Natural killer cell (primary cell): ENCODE measurements at regions not wholly inside any gene's neighbourhood (a gene's known extent, or its start where the extent isn't known, plus 50 kb on each side); places are given as distances from the start of the nearest gene placed in this dataset.

Experiments
- ATAC-seq, 3 donors: fragments of 150-1000 bp in 2 of 3; fragments of 200-7000 bp in 1 of 3; cut with Tn5 transposase; 1 replicate in 1 of 3; 2 replicates in 2 of 3; pipeline ENCODE4 v1.10.0; 2021; ENCODE audit warnings: mild to moderate bottlenecking in 2 of 3, moderate library complexity in 2 of 3
- DNase-seq, 2 donors: peaks; one replicate each; pipeline versions ENCODE4 v3.0.0 to v3.0.0-alpha.2; 2013 to 2021; ENCODE audit warnings: mixed read lengths in 1 of 2
- H3K27ac ChIP-seq: one replicate; pipeline ENCODE4 v1.5.1; 2013; ENCODE audit warnings: mild to moderate bottlenecking, low read length
- H3K27me3 ChIP-seq: one replicate; pipeline ENCODE4 v1.6.1; 2013; ENCODE audit warnings: low read length; ENCODE audit not compliant: control insufficient read depth, insufficient read depth
- H3K36me3 ChIP-seq: one replicate; pipeline ENCODE4 v1.6.1; 2013; ENCODE audit warnings: low read length; ENCODE audit not compliant: control insufficient read depth, insufficient read depth
- H3K4me1 ChIP-seq: one replicate; pipeline ENCODE4 v1.6.1; 2013; ENCODE audit warnings: low read length; ENCODE audit not compliant: control insufficient read depth, insufficient read depth
- H3K4me3 ChIP-seq: one replicate; pipeline ENCODE4 v1.5.1; 2013; ENCODE audit warnings: low read length
- H3K9me3 ChIP-seq: one replicate; pipeline ENCODE4 v1.6.1; 2013; ENCODE audit warnings: low read length; ENCODE audit not compliant: control insufficient read depth, insufficient read depth
- H3K27ac Mint-ChIP-seq, 2 donors: one replicate each; pipeline ENCODE4 v1.8.0; 2022; ENCODE audit warnings: mild to moderate bottlenecking in 2 of 2, mixed read lengths in 2 of 2, moderate library complexity in 1 of 2
- H3K27me3 Mint-ChIP-seq, 2 donors: one replicate each; pipeline ENCODE4 v1.8.0; 2022; ENCODE audit warnings: low read depth in 2 of 2, mixed read lengths in 2 of 2
- H3K36me3 Mint-ChIP-seq: one replicate; pipeline ENCODE4 v1.8.0; 2022; ENCODE audit warnings: mixed read lengths
- H3K4me1 Mint-ChIP-seq, 2 donors: one replicate each; pipeline ENCODE4 v1.8.0; 2022; ENCODE audit warnings: mixed read lengths in 2 of 2
- H3K4me3 Mint-ChIP-seq: one replicate; pipeline ENCODE4 v1.8.0; 2022; ENCODE audit warnings: mild to moderate bottlenecking, moderate library complexity, mixed read lengths
- H3K9me3 Mint-ChIP-seq, 2 donors: one replicate each; pipeline ENCODE4 v1.8.0; 2022; ENCODE audit warnings: mixed read lengths in 2 of 2
- WGBS: methylation state at CpG from one replicate; pipeline ENCODE4 v1.1.7; 2013; ENCODE audit warnings: missing lambda C conversion rate; ENCODE audit not compliant: insufficient coverage; 5-methylcytosine and 5-hydroxymethylcytosine counted together
- intact Hi-C: fragments of 100-400 bp; cut with micrococcal nuclease; formaldehyde crosslinking; loops from one replicate; pipeline ENCODE4 v1.14.2; 2022
- TF ChIP-seq, protein P1 (sequence below): fragments of 200-600 bp; IDR thresholded peaks from one replicate; pipeline ENCODE4 v1.8.0; 2022; ENCODE audit warnings: antibody characterized with exemption

DNA sequence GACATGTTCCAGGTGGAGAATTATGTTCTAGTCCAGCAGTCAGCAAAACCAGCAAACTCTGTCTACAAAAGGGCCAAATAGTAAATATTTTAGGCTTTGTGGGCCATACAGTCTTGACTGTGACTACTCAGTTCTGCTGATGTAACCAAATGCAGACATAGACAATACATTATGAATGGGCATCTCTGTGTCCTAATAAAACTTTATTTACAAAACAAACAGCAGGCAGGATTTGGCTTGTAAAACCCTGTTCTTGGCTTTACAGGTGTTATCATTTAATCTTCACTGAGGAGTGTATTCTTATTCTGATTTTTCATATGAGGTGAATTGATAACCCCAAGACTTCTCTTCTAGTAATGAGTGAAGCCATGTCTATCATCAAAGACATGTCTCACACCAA, 278.6 kb downstream of the DUSP6 start:
- H3K4me1 Mint-ChIP-seq: no peaks in the 10 kb centered on the region
- no peaks in the 10 kb centered on the region for H3K36me3 Mint-ChIP-seq
- no peaks in the 10 kb centered on the region for H3K9me3 Mint-ChIP-seq
- H3K4me3 ChIP-seq: no peak overlapping the region
- H3K36me3 ChIP-seq: no peaks in the 10 kb centered on the region
- DNase-seq: no peak
- H3K9me3 ChIP-seq: no peaks in the 10 kb centered on the region
- H3K27ac ChIP-seq: no peak overlapping the region
- H3K4me3 Mint-ChIP-seq: no peak overlapping the region
- intact Hi-C loops: no loop called here
- H3K4me1 ChIP-seq: no peaks in the 10 kb centered on the region
- no peaks in the 10 kb centered on the region for H3K27me3 Mint-ChIP-seq
- no peaks in the 10 kb centered on the region for H3K27me3 ChIP-seq
- TF ChIP-seq, protein P1, sequence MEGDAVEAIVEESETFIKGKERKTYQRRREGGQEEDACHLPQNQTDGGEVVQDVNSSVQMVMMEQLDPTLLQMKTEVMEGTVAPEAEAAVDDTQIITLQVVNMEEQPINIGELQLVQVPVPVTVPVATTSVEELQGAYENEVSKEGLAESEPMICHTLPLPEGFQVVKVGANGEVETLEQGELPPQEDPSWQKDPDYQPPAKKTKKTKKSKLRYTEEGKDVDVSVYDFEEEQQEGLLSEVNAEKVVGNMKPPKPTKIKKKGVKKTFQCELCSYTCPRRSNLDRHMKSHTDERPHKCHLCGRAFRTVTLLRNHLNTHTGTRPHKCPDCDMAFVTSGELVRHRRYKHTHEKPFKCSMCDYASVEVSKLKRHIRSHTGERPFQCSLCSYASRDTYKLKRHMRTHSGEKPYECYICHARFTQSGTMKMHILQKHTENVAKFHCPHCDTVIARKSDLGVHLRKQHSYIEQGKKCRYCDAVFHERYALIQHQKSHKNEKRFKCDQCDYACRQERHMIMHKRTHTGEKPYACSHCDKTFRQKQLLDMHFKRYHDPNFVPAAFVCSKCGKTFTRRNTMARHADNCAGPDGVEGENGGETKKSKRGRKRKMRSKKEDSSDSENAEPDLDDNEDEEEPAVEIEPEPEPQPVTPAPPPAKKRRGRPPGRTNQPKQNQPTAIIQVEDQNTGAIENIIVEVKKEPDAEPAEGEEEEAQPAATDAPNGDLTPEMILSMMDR: no peak
- ATAC-seq: no peak
- H3K27ac Mint-ChIP-seq: no peak overlapping the region

DNA sequence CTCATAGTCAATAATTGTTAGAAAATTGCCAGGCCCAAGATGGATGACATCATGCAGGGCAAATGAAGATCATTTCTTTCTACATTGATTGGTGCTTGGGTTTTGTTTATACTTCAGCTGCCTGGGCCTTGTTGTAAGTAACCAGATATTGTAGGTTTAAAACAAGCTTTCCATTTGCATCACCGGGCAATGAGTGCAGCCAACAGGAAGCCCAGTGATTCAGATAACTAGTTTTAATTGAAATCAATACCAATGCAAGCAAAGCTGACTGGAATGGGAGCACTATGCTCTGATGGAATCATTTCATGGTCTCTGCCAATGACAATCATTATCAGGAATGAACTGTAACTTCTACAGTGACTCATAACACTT, 279.3 kb downstream of the DUSP6 start:
- Histone ChIP-seq H3K4me3 (no peak overlapping the region), H3K36me3 (no peaks in the 10 kb centered on the region), H3K4me1 (no peaks in the 10 kb centered on the region), H3K27ac (no peak overlapping the region), H3K27me3 (no peaks in the 10 kb centered on the region), H3K9me3 (no peaks in the 10 kb centered on the region)
- ATAC-seq: no peak
- Mint-ChIP-seq H3K36me3 (no peaks in the 10 kb centered on the region), H3K4me3 (no peak overlapping the region), H3K4me1 (no peaks in the 10 kb centered on the region), H3K27me3 (no peaks in the 10 kb centered on the region), H3K9me3 (no peaks in the 10 kb centered on the region), H3K27ac (no peak overlapping the region)
- DNase-seq: no peak
- TF ChIP-seq, protein P1: no peak
- WGBS: 71% methylated on average over 1 of the region's 1 CpG
- intact Hi-C loops: no loop called here

DNA sequence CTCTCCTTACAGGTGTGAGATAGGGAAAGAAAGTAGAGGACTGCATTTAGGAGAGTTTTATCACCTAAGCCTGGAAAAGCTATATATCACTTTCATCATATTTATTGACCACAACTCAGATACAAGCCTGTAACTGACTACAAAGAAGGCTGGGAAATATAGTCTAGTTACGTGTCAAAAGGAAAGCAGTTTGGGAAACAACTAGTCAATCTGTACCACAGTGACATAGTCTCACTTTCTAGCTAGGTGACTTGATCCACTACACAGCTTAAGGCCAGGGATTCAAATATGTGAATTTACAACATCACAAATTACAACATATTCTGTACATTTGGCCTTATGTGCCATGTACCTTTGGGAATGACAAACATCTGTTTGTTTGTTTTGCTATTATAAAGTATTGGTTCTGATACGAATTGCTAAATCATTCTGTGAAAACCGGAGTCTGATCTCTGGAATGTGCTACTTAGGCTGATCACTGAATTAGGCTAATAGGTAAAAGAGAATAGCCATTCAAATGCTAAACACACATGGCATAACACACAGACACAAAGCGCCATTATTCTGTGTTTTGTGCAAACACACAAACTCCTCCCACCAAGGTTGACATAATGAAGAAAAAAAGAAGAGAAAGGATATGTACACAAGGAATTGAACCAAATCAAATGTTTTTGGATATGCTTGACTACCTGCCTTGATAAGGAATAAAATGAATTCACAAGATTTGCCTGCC, 279.8 kb downstream of the DUSP6 start:
- ATAC-seq: no peak
- no peak for DNase-seq

More for the DNA sequence above, 279.8 kb downstream of the DUSP6 start:
- Histone ChIP-seq H3K4me1 (no peaks in the 10 kb centered on the region), H3K4me3 (no peak overlapping the region), H3K27ac (no peak overlapping the region), H3K9me3 (no peaks in the 10 kb centered on the region), H3K36me3 (no peaks in the 10 kb centered on the region), H3K27me3 (no peaks in the 10 kb centered on the region)
- TF ChIP-seq, protein P1: no peak
- WGBS: 87% methylated on average over 3 of the region's 4 CpGs
- intact Hi-C loops: no loop called here
- H3K9me3 Mint-ChIP-seq: no peaks in the 10 kb centered on the region
- no peak overlapping the region for H3K27ac Mint-ChIP-seq
- H3K36me3 Mint-ChIP-seq: no peaks in the 10 kb centered on the region
- no peak overlapping the region for H3K4me3 Mint-ChIP-seq
- H3K27me3 Mint-ChIP-seq: no peaks in the 10 kb centered on the region
- no peaks in the 10 kb centered on the region for H3K4me1 Mint-ChIP-seq
